Heart right ventricle (tissue), 16 donors: ENCODE measurements at regions not wholly inside any gene's neighbourhood (a gene's known extent, or its start where the extent isn't known, plus 50 kb on each side); places are given as distances from the start of the nearest gene placed in this dataset.

Experiments used
- ATAC-seq, 8 donors: fragments of 200-7000 bp; cut with Tn5 transposase; one replicate each; pipeline ENCODE4 v1.9.1; 2020; ENCODE audit warnings: mild to moderate bottlenecking in 8 of 8, moderate library complexity in 8 of 8, moderate number of reproducible peaks in 1 of 8
- DNase-seq, 2 donors: peaks; one replicate each; pipeline ENCODE4 v3.0.0-alpha.2; 2020
- H3K27ac ChIP-seq, 10 donors: fragments of 200-600 bp; sonication (generic) in 2 of 10; one replicate each; pipeline versions ENCODE4 v1.5.0 to v1.8.0; 2020 to 2022; ENCODE audit warnings: mild to moderate bottlenecking in 3 of 10
- H3K27me3 ChIP-seq, 7 donors: fragments of 200-600 bp; one replicate each; pipeline ENCODE4 v1.8.0; 2021 to 2022; ENCODE audit warnings: mild to moderate bottlenecking in 2 of 7
- H3K36me3 ChIP-seq, 9 donors: fragments of 200-600 bp; sonication (generic) in 1 of 9; one replicate each; pipeline versions ENCODE4 v1.5.0 to v1.8.0; 2020 to 2022; ENCODE audit warnings: mild to moderate bottlenecking in 2 of 9
- H3K4me1 ChIP-seq, 9 donors: fragments of 200-600 bp; sonication (generic) in 1 of 9; one replicate each; pipeline versions ENCODE4 v1.5.0 to v1.8.0; 2020 to 2022; ENCODE audit warnings: mild to moderate bottlenecking in 4 of 9
- H3K4me3 ChIP-seq, 10 donors: fragments of 200-600 bp; sonication (generic) in 2 of 10; one replicate each; pipeline versions ENCODE4 v1.5.0 to v1.8.0; 2020 to 2022; ENCODE audit warnings: mild to moderate bottlenecking in 7 of 10, moderate library complexity in 2 of 10
- H3K9me3 ChIP-seq, 11 donors: fragments of 200-600 bp in 10 of 11; sonication (generic) in 2 of 11; one replicate each; pipeline versions ENCODE4 v1.5.0 to v1.8.0; 2013 to 2022; ENCODE audit warnings: mild to moderate bottlenecking in 2 of 11, control low read depth in 1 of 11, moderate library complexity in 1 of 11
- WGBS, 2 donors: extraction: QIAGEN DNeasy Blood & Tissue Kit; methylation state at CpG; one replicate each; pipeline ENCODE4 v1.1.7; 2013; ENCODE audit warnings: inconsistent platforms in 1 of 2; 5-methylcytosine and 5-hydroxymethylcytosine counted together
- intact Hi-C, 10 donors: fragments of 100-400 bp; cut with DNase I; formaldehyde crosslinking; loops; one replicate each; pipeline versions ENCODE4 v1.11.1 to v1.14.2; 2022
- TF ChIP-seq, protein P1 (sequence below), 9 donors: fragments of 200-600 bp; sonication (generic) in 2 of 9; IDR thresholded peaks; one replicate each; pipeline versions ENCODE4 v1.5.0 to v1.8.0; 2021 to 2022; ENCODE audit warnings: antibody characterized with exemption in 9 of 9, mild to moderate bottlenecking in 5 of 9, moderate library complexity in 1 of 9
- donor health status: Arrhythmogenic right ventricular cardiomyopathy.
- donor health status: ischemic (EF 13 %, LVEDD 7.1; RV severe dilation, severe dysfunction).
- donor health status: healthy with polysubstance abuse.
- donor health status: DM: no; HTN: yes; CAD: no.
- donor health status: DM: no; HTN: no; CAD: no.
- donor health status: ischemic (EF 25% LVEDD 6.9; RV normal size, moderate dysfunction).
- donor health status: ischemic (EF 25% LVEDD 5.7; RV mildly dilated, moderate dysfunction).
- donor health status: healthy.
- donor health status: DM: yes; HTN: yes; CAD: no.
- donor health status: Ischemic cardiomyopathy.
- donor health status: ischemic (EF 35%, LVEDD 5.7; RV mildly dilated, moderate dysfunction).
- donor health status: nonischemic (EF 11% LVEDD 7.7; RV severe dilation, severe dysfunction).
- donor health status: DM: yes; HTN: yes; CAD: no.
- donor health status: PGD.
- donor health status: ischemic (EF 29% LVEDD 5.4; RV normal size, mild dysfunction).
- donor health status: nonischemic (EF 23%, LVEDD 6.1; RV moderate dilation, normal function).

DNA sequence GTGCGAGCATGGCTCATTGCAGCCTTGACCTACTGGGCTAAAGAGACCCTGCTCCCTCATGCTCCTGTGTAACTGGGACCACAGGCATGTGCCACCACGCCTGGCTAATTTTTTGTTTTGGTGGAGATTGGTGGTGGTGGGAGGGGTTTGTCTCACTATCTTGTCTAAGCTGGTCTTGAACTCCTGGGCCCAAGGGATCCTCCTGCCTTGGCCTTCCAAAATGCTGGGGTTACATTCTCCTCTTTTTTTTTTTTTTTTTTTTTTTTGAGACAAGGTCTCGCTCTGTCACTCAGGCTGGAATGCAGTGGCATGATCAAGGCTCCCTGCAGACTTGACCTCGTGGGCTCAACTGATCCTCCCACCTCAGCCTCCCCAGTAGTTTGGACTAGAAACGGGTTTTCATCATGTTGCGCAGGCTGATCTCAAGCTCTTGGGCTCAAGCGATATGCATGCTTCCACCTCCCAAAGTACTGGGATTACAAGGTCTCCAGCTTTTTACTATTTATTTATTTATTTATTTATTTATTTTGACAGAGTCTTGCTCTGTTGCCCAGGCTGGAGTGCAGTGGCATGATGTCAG lies 238.3 kb downstream of the MYCN start:
- intact Hi-C loops, result no loop called here
- peaks cover 0 to 17% (median 0%) of the 10 kb centered on the region in 9 donors for H3K4me1 ChIP-seq
- no peak overlapping the region for H3K4me3 ChIP-seq
- no peaks in the 10 kb centered on the region for H3K36me3 ChIP-seq
- peaks cover 0 to 6% (median 0%) of the 10 kb centered on the region in 7 donors for H3K27me3 ChIP-seq
- TF ChIP-seq, protein P1, sequence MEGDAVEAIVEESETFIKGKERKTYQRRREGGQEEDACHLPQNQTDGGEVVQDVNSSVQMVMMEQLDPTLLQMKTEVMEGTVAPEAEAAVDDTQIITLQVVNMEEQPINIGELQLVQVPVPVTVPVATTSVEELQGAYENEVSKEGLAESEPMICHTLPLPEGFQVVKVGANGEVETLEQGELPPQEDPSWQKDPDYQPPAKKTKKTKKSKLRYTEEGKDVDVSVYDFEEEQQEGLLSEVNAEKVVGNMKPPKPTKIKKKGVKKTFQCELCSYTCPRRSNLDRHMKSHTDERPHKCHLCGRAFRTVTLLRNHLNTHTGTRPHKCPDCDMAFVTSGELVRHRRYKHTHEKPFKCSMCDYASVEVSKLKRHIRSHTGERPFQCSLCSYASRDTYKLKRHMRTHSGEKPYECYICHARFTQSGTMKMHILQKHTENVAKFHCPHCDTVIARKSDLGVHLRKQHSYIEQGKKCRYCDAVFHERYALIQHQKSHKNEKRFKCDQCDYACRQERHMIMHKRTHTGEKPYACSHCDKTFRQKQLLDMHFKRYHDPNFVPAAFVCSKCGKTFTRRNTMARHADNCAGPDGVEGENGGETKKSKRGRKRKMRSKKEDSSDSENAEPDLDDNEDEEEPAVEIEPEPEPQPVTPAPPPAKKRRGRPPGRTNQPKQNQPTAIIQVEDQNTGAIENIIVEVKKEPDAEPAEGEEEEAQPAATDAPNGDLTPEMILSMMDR (IDR thresholded peaks at IDR 0.05), result no peak
- no peaks in the 10 kb centered on the region for H3K9me3 ChIP-seq
- no peak overlapping the region for H3K27ac ChIP-seq
- ATAC-seq (no peak), DNase-seq (no peak)
- WGBS, 2 donors, result 93 to 95% methylated on average over 7 of the region's 7 CpGs

DNA sequence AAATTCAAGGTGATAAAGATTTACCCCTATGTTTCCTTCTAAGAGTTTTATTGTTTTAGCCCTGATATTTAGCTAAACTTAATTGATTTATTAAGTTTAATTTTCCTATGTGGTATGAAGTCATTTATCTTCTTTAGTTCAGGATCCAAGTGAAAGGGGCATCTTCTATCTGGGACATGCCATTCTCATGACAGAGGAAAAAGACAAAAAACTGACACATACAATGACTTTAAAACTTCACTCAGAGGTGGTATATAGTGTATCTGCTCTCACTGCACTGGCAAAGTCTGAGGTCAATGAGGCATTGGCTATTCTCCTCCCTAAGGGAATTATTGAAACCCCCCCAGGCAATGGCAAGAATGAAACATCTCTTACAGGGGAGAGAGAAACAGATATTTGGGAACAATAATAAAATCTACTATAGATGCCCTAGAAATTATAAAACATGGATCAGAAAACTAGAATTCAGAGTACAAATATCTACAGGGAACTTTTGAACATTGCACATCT lies 237.4 kb downstream of the MYCN start:
- Histone ChIP-seq H3K9me3 (no peaks in the 10 kb centered on the region), H3K27ac (no peak overlapping the region), H3K4me3 (no peak overlapping the region), H3K36me3 (no peaks in the 10 kb centered on the region), H3K4me1 (peaks cover 0 to 17% (median 0%) of the 10 kb centered on the region in 9 donors), H3K27me3 (peaks cover 0 to 4% (median 0%) of the 10 kb centered on the region in 7 donors)
- DNase-seq (no peak), ATAC-seq (no peak)
- TF ChIP-seq, protein P1 (IDR thresholded peaks at IDR 0.05), result no peak
- intact Hi-C loops, result no loop called here

DNA sequence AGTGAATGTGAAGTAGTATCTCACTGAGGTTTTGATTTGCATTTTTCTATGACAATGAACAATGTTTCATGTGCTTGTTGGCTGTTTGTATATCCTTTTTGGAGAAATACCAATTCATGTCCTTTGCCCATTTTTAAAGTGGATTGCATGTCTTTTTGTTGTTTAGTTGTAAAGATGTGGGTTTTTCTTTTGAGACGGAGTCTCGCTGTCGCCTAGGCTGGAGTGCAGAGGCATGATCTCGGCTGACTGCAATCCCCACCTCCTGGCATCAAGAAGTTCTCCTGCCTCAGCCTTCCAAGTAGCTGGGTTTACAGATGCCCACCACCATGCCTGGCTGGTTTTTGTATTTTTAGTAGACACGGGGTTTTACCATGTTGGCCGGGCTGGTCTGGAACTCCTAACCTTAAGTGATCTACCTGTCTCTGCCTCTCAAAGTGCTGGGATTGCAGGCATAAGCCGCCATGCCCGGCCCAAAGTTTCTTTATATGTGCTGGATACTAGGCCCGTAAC lies 236.7 kb downstream of the MYCN start:
- no peak overlapping the region for H3K4me3 ChIP-seq
- TF ChIP-seq, protein P1 (IDR thresholded peaks at IDR 0.05), result no peak
- intact Hi-C loops, result no loop called here
- H3K36me3 ChIP-seq, result no peaks in the 10 kb centered on the region
- DNase-seq, result no peak
- peaks cover 0 to 17% (median 0%) of the 10 kb centered on the region in 9 donors for H3K4me1 ChIP-seq
- WGBS, 2 donors, result 97% methylated on average over 9 of the region's 9 CpGs
- no peak overlapping the region for H3K27ac ChIP-seq
- no peak for ATAC-seq
- no peaks in the 10 kb centered on the region for H3K9me3 ChIP-seq
- peaks cover 0 to 4% (median 0%) of the 10 kb centered on the region in 7 donors for H3K27me3 ChIP-seq

DNA sequence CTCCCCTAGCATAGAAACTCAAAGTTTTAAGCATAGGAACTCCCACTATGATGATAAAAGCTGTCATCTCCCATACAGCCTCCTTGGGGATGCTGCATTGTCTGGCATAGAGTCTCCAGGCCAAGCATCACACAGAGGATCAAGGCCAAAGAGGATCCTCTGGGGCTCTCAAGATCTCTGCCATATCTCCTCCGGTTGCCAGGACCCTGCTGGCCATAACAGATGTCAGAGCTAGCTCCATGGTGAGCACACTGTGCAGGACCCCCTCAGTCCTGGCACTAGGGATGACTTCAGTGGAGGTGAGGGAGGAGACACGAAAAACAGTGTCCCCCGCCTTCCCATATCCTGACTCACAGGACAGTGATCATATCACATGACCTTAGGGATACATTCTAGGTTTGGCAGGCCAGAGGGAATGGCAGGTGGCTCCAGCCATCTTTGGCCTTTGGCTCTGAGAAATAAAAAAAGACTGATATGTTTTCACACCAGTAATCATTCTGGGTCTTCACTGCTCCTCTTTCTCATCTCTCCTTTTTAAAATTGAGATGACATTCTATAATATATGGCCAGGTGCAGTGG lies 235.0 kb downstream of the MYCN start:
- 82 to 87% methylated on average over 3 of the region's 3 CpGs for WGBS, 2 donors
- Histone ChIP-seq H3K4me1 (peaks cover 0 to 10% (median 0%) of the 10 kb centered on the region in 9 donors), H3K27me3 (peaks cover 0 to 4% (median 0%) of the 10 kb centered on the region in 7 donors), H3K4me3 (no peak overlapping the region), H3K27ac (no peak overlapping the region), H3K36me3 (no peaks in the 10 kb centered on the region), H3K9me3 (no peaks in the 10 kb centered on the region)
- intact Hi-C loops, result no loop called here
- no peak for DNase-seq
- ATAC-seq, result no peak
- TF ChIP-seq, protein P1 (IDR thresholded peaks at IDR 0.05), result no peak
